Esophagus squamous epithelium (tissue), 4 donors: ENCODE measurements at regions not wholly inside any gene's neighbourhood (a gene's known extent, or its start where the extent isn't known, plus 50 kb on each side); places are given as distances from the start of the nearest gene placed in this dataset.

Source experiments
- CTCF ChIP-seq, 6 experiments: fragments of 450-650 bp in 4 of 6; fragments of 200-600 bp in 2 of 6; sonication (generic) in 2 of 6; IDR thresholded peaks; one replicate each; pipeline ENCODE4 v1.5.1; 2016 to 2019; ENCODE audit warnings: antibody characterized with exemption in 6 of 6, mild to moderate bottlenecking in 4 of 6, moderate library complexity in 4 of 6
- POLR2A ChIP-seq, 4 donors: fragments of 450-650 bp; IDR thresholded peaks; one replicate each; pipeline ENCODE4 v1.6.1; 2017; ENCODE audit warnings: antibody characterized with exemption in 4 of 4, mild to moderate bottlenecking in 4 of 4, moderate library complexity in 3 of 4

DNA sequence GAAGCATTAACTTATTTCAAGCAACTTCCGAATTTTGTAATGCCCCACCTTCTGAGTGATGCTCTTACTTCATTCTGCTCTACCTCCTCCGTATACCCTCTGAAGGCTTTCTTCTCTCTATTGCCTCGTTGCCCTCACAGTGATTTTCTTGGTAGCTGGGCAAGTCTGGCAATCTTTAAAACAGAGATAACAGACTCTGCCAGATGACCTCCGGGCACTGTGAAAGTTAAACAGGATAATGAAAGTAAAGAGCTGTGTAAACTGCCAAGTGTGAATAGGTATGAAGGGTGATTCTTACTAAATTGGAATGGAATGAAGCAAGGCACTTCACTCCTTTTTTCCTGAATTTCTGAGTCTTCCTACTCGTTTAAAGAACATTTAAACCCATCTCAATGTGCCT is 207.3 kb upstream of the GYPC start:
- TF ChIP-seq CTCF (IDR thresholded peaks at IDR 0.05) (no peak), POLR2A (IDR thresholded peaks at IDR 0.05) (no peak)
